Testis (tissue), 2 donors: ENCODE measurements at regions not wholly inside any gene's neighbourhood (a gene's known extent, or its start where the extent isn't known, plus 50 kb on each side); places are given as distances from the start of the nearest gene placed in this dataset.

Experiments
- DNase-seq: peaks from one replicate; pipeline ENCODE4 v3.0.0-alpha.2; 2019
- H3K27ac ChIP-seq, 2 donors: fragments of 200-600 bp; sonication (generic); one replicate each; pipeline ENCODE4 v1.5.1; 2019
- H3K27me3 ChIP-seq: fragments of 200-600 bp; sonication (generic); one replicate; pipeline ENCODE4 v1.5.1; 2019
- H3K36me3 ChIP-seq: fragments of 200-600 bp; sonication (generic); one replicate; pipeline ENCODE4 v1.5.1; 2017; ENCODE audit warnings: low read depth; ENCODE audit errors: missing control alignments
- H3K4me1 ChIP-seq: fragments of 200-600 bp; sonication (generic); one replicate; pipeline ENCODE4 v1.5.1; 2019
- H3K4me3 ChIP-seq, 2 donors: fragments of 200-600 bp; sonication (generic); one replicate each; pipeline ENCODE4 v1.5.1; 2017 to 2019
- H3K9me3 ChIP-seq: fragments of 200-600 bp; sonication (generic); one replicate; pipeline ENCODE4 v1.5.1; 2017
- POLR2A ChIP-seq: fragments of 450-650 bp; IDR thresholded peaks from one replicate; pipeline ENCODE4 v1.6.1; 2017; ENCODE audit warnings: antibody characterized with exemption, mild to moderate bottlenecking, moderate library complexity
- WGBS, 2 donors: methylation state at CpG; one replicate each; pipeline ENCODE4 v1.1.5; 2018; 5-methylcytosine and 5-hydroxymethylcytosine counted together
- intact Hi-C: fragments of 100-400 bp; cut with DNase I; formaldehyde crosslinking; loops from one replicate; pipeline ENCODE4 v1.15.1; 2023; ENCODE audit warnings: low total_unique reads
- TF ChIP-seq, protein P1 (sequence below), 3 experiments: fragments of 450-650 bp in 2 of 3; fragments of 200-600 bp in 1 of 3; sonication (generic) in 1 of 3; IDR thresholded peaks; one replicate each; pipeline ENCODE4 v1.5.1; 2016 to 2019; ENCODE audit warnings: antibody characterized with exemption in 3 of 3, mild to moderate bottlenecking in 2 of 3, moderate library complexity in 1 of 3

DNA sequence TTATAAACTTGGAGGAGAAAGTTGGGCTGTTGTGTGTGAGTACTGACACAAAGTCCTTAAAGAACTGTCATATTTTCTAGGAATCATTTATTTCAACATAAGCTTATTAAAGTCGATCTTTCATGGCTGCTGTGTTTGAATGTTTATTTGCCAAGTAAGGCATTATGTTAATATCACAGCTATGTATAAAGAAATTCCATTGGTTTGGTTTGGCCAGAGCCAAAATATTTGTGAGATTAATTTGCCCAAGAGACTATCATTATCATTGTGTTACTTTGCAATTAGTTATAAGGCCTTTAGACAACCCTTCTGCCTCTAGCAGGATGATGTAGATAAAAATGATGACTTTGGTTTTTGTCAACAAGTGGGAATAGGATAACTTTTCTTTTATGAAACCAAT, 240.6 kb upstream of the NT5C1B start:
- no peaks in the 10 kb centered on the region for H3K36me3 ChIP-seq
- TF ChIP-seq, protein P1, sequence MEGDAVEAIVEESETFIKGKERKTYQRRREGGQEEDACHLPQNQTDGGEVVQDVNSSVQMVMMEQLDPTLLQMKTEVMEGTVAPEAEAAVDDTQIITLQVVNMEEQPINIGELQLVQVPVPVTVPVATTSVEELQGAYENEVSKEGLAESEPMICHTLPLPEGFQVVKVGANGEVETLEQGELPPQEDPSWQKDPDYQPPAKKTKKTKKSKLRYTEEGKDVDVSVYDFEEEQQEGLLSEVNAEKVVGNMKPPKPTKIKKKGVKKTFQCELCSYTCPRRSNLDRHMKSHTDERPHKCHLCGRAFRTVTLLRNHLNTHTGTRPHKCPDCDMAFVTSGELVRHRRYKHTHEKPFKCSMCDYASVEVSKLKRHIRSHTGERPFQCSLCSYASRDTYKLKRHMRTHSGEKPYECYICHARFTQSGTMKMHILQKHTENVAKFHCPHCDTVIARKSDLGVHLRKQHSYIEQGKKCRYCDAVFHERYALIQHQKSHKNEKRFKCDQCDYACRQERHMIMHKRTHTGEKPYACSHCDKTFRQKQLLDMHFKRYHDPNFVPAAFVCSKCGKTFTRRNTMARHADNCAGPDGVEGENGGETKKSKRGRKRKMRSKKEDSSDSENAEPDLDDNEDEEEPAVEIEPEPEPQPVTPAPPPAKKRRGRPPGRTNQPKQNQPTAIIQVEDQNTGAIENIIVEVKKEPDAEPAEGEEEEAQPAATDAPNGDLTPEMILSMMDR (IDR thresholded peaks at IDR 0.05): no peak
- no peak for TF ChIP-seq POLR2A
- no peak for DNase-seq
- no peaks in the 10 kb centered on the region for H3K27me3 ChIP-seq
- 41 to 85% methylated on average over 1 of the region's 1 CpG for WGBS, 2 donors
- peaks cover 42% of the 10 kb centered on the region for H3K4me1 ChIP-seq
- intact Hi-C loops: no loop called here
- H3K4me3 ChIP-seq: no peak overlapping the region
- no peaks in the 10 kb centered on the region for H3K9me3 ChIP-seq
- no peak overlapping the region for H3K27ac ChIP-seq

DNA sequence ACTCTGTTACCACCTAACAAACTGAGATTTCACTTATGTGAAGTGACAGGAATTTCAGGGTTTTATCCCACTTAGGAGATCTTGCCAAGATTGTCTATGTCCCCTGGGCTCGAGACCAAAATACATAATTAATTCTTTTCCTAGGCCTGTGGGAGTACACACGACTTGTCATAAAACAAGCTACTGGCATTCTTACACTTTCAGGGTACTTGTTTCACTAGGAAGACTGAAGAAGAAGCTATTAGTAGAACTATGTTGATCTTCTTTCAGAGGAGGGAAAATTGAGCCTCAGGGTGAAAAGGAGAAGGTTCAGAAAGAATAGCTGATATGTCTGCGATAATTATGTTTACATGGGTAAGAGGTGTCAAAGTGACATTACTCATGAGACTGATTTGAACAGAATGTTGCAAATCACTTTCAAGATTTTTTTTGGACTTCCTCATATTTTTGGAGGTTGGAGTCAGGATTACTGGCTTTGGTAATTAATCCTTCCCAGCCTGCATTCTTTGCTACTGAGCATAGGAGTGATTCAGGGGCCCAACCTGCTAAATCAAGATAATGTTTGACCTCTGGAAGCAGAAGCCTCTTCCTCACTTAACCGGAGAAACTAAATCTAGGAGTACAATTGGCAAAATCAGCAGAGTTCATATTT, 240.0 kb upstream of the NT5C1B start:
- H3K4me3 ChIP-seq: no peak overlapping the region
- H3K9me3 ChIP-seq: no peaks in the 10 kb centered on the region
- WGBS, 2 donors: 45 to 46% methylated on average over 4 of the region's 4 CpGs
- TF ChIP-seq, protein P1 (IDR thresholded peaks at IDR 0.05): no peak
- no peak for TF ChIP-seq POLR2A
- intact Hi-C loops: no loop called here
- no peak for DNase-seq
- H3K27ac ChIP-seq: peak overlapping the region in 1 of 2 donors; percentile 57
- H3K27me3 ChIP-seq: no peaks in the 10 kb centered on the region
- H3K4me1 ChIP-seq: peaks cover 39% of the 10 kb centered on the region
- no peaks in the 10 kb centered on the region for H3K36me3 ChIP-seq

DNA sequence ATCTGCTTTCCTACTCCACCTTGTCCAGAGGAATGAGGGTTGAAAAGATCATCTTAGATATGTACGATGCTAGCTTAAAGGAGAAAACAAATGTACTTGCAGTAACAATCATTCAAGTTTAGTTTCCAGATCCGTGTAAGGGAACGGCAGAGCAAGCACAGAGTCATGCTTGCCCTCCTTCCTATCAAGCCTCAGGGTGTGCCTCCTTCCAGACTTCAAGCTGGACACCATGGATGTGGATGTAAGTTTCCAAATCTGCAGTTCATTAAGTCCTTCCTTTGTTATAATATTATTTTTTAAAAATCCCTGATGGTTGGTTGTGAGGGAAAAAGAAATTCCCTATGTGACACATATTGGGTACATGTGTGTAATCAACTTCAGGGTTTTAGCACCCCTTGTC, 238.9 kb upstream of the NT5C1B start:
- no peaks in the 10 kb centered on the region for H3K9me3 ChIP-seq
- peaks cover 34% of the 10 kb centered on the region for H3K4me1 ChIP-seq
- no peak overlapping the region for H3K4me3 ChIP-seq
- H3K36me3 ChIP-seq: no peaks in the 10 kb centered on the region
- no peak for DNase-seq
- no peak overlapping the region for H3K27ac ChIP-seq
- intact Hi-C loops: no loop called here
- TF ChIP-seq, protein P1 (IDR thresholded peaks at IDR 0.05): no peak
- TF ChIP-seq POLR2A: no peak
- H3K27me3 ChIP-seq: no peaks in the 10 kb centered on the region
- 72 to 88% methylated on average over 3 of the region's 3 CpGs for WGBS, 2 donors

DNA sequence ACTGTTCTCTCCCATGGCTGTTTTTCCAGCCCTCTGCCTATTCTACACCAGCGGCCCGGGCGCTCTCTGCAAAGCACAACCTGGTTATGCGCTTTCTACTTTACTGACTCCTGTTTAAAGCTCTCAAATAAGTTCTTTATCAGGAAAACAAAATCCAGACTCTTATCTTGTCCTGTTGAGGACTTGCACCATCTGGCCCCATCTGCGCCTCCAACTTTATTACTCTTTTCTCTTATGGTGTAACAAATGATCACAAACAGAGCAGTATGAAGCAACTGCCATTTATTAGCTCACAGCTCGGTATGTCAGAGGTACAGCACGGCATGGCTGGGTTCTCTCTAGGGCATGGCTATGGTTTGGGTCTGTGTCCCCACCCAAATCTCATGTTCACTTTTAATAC, 236.5 kb upstream of the NT5C1B start:
- Histone ChIP-seq H3K27ac (no peak overlapping the region), H3K36me3 (no peaks in the 10 kb centered on the region), H3K4me1 (peaks cover 12% of the 10 kb centered on the region), H3K27me3 (no peaks in the 10 kb centered on the region), H3K4me3 (no peak overlapping the region), H3K9me3 (no peaks in the 10 kb centered on the region)
- 72 to 81% methylated on average over 7 of the region's 7 CpGs for WGBS, 2 donors
- intact Hi-C loops: no loop called here
- TF ChIP-seq, protein P1 (IDR thresholded peaks at IDR 0.05): no peak
- TF ChIP-seq POLR2A: no peak
- DNase-seq: no peak

DNA sequence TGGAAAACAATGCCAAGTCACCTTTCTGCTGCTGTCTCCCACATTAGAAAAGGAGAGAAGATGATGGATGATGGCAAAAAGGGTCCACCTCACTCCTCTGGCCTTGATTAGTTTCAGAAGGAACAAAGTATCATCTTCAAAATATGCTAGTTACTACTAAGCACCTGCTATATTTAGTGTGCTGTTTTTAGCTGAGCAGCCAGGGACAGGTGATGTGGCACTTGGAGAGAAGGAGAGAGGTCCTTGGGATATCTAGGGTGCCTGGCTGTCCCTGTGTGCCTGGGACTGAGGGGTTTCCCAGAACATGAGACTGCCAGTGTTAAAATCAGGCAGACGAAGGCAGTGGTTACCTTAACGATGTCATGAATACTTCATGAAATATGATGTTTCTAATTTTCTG, 235.5 kb upstream of the NT5C1B start:
- no peak for DNase-seq
- no peak overlapping the region for H3K27ac ChIP-seq
- H3K36me3 ChIP-seq: no peaks in the 10 kb centered on the region
- H3K9me3 ChIP-seq: no peaks in the 10 kb centered on the region
- WGBS, 2 donors: 77 to 79% methylated on average over 2 of the region's 2 CpGs
- no peak overlapping the region for H3K4me3 ChIP-seq
- intact Hi-C loops: no loop called here
- TF ChIP-seq, protein P1 (IDR thresholded peaks at IDR 0.05): no peak
- no peak for TF ChIP-seq POLR2A
- H3K4me1 ChIP-seq: peaks cover 12% of the 10 kb centered on the region
- H3K27me3 ChIP-seq: no peaks in the 10 kb centered on the region
